ENCODE measurements at regions not wholly inside any gene's neighbourhood (a gene's known extent, or its start where the extent isn't known, plus 50 kb on each side); places are given as distances from the start of the nearest gene placed in this dataset.

- no peak for DNase-seq (ENCODE audit: low read depth)
- no peak overlapping the region for H3K4me3 ChIP-seq (ENCODE audit: low read depth, low read length)
- no peak for TF ChIP-seq CTCF (IDR thresholded peaks at IDR 0.05; ENCODE audit: low read depth, low read length, missing control alignments)
These were observed 112.4 kb upstream of the ZBTB40 start for GRCh38 chr1:22339237-22339636.

- no peak for DNase-seq (ENCODE audit: low read depth)
- TF ChIP-seq CTCF (IDR thresholded peaks at IDR 0.05; ENCODE audit: low read depth, low read length, missing control alignments): no peak
- H3K4me3 ChIP-seq (ENCODE audit: low read depth, low read length): no peak overlapping the region
These were observed 111.6 kb upstream of the ZBTB40 start for GRCh38 chr1:22340066-22340465.

DNA sequence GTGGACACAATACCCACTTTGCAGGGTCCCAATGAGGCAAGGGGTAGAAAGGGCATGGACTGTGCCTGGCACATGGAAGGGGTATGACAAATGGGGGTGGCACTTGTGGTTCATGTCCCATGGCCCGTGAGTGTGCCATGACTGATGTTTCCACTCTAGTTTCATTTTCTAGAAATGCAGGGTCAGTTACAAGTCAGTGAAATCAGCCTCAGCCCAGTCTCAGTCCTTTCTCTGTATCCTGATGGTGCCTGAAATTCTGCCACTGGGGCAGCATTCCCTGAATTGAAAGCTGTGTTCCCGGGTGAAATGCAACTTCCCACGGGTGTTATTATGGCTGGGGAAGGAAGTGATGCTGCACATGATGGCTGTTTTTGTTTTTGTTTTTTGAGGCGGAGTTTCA lies 110.8 kb upstream of the ZBTB40 start:
- H3K4me3 ChIP-seq (ENCODE audit: low read depth, low read length): no peak overlapping the region
- DNase-seq (ENCODE audit: low read depth): no peak
- TF ChIP-seq CTCF (IDR thresholded peaks at IDR 0.05; ENCODE audit: low read depth, low read length, missing control alignments): no peak

- DNase-seq (ENCODE audit: low read depth): no peak
- H3K4me3 ChIP-seq (ENCODE audit: low read depth, low read length): no peak overlapping the region
- TF ChIP-seq CTCF (IDR thresholded peaks at IDR 0.05; ENCODE audit: low read depth, low read length, missing control alignments): no peak
These were observed 109.7 kb upstream of the ZBTB40 start for GRCh38 chr1:22341791-22342605.

DNA sequence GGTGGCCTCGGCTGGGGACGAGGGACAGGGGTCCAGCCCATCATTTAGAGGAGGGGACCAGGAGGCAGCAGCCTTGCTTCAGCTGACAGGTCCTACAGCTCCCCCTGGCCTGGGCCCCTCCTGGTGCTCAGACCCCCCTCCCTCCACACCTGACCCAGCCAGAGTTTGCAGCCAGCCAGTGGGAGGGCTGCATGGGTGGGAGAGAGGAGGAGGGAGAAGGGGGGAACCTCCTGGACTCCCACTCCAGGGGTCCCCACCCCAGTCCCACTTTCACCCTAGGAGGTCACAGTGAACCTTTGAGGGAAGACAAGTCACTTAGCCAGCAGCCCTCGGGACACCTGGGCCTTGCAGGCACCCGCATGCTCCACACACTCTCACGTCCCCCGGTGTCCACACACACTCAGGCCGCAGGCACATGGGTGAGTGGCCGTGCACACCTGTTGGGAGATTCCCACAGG lies 108.9 kb upstream of the ZBTB40 start:
- no peak for DNase-seq (ENCODE audit: low read depth)
- no peak for TF ChIP-seq CTCF (IDR thresholded peaks at IDR 0.05; ENCODE audit: low read depth, low read length, missing control alignments)
- H3K4me3 ChIP-seq (ENCODE audit: low read depth, low read length): no peak overlapping the region

DNA sequence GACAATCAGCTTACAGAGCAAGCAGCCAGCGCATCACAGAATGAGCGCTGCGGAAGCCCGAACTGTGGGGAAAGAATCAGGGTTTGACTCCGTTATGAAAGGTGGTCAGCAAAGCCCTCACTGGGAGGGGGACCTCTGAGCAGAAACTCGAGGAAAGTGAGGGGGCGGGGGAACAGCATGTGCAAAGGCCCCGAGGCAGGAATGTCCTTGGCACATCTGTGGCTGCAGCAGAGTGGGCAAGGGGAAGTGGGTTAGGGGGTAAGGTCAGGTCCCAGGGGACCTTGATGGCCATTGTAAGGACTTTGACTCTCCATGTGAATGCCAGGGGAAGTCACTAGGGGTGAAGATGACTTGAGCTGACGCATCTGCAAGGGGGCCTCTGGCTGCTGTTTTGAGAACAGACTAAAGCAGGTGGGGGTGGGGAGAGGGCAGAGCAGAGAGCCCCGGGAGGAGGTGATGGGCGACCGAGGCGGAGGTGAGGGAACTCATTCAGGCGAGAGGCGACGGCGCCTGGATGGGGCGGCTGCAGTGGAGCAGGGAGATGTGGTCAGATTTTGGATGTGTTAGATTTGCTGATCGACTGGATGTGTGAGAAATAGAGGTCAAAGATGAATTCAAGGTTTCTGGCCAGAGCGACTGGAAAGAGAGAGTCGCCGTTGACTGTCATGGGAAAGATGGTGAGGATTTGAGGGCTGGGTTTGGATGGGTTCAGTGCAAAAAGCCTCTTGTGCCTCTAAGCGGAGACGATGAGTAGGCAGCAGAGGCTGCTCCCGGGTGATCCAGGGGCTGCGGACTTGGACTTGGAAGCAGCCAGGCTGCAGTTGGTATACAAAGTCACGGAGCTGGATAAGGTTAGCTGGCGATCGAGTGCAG lies 108.0 kb upstream of the ZBTB40 start:
- TF ChIP-seq CTCF (IDR thresholded peaks at IDR 0.05; ENCODE audit: low read depth, low read length, missing control alignments): no peak
- no peak overlapping the region for H3K4me3 ChIP-seq (ENCODE audit: low read depth, low read length)
- no peak for DNase-seq (ENCODE audit: low read depth)
